ENCODE measurements at regions not wholly inside any gene's neighbourhood (a gene's known extent, or its start where the extent isn't known, plus 50 kb on each side); places are given as distances from the start of the nearest gene placed in this dataset.

GRCh38 chr12:31207799-31208465 is 118.0 kb downstream of the SINHCAF start:
- DNase-seq, result no peak
- Histone ChIP-seq H2AFZ (ENCODE audit: low read depth) (no peak overlapping the region), H3K9me3 (no peaks in the 10 kb centered on the region), H3F3A (replicated peaks; ENCODE audit: insufficient read depth) (no peaks in the 10 kb centered on the region), H3K9me2 (no peaks in the 10 kb centered on the region), H3K27ac (ENCODE audit: low read depth in 2 of 2, low read length in 1 of 2) (no peak overlapping the region), H3K27me3 (ENCODE audit: insufficient read depth) (no peaks in the 10 kb centered on the region), H3K4me2 (no peak overlapping the region), H3K4me1 (ENCODE audit: control insufficient read depth in 1 of 2, insufficient read depth in 2 of 2, low read depth in 1 of 2, low read length in 1 of 2) (0 out of 4 replicates have a peak, but pooled peaks cover 0 to 4% of the 10 kb centered on the region in 2 experiments), H3K9ac (no peak overlapping the region), H3K4me3 (ENCODE audit: low read depth in 2 of 2, low read length in 1 of 2) (no peak overlapping the region), H4K20me1 (ENCODE audit: insufficient read depth) (no peaks in the 10 kb centered on the region), H3K79me2 (ENCODE audit: insufficient read depth) (no peaks in the 10 kb centered on the region), H3K36me3 (replicated peaks in 1 of 2; ENCODE audit: control insufficient read depth in 1 of 2, insufficient read depth in 2 of 2, low read length in 1 of 2) (no peaks in the 10 kb centered on the region)
- ChIA-PET CTCF (interaction anchor here (0.9 to 1.0 kb wide), 2 partner anchors 11 to 30 kb away, joined by 3 read pairs; no protein-coding TSS in a partner anchor), POLR2A (no interaction called here)
- TF ChIP-seq TCF12 (IDR thresholded peaks at IDR 0.05), result no peak
- no peak for TF ChIP-seq EZH2phosphoT487 (IDR thresholded peaks at IDR 0.05; ENCODE audit: borderline replicate concordance, low read depth)
- no peak for TF ChIP-seq RCOR1 (IDR thresholded peaks at IDR 0.05; ENCODE audit: low read length)
- TF ChIP-seq RAD21 (IDR thresholded peaks at IDR 0.05; ENCODE audit: low read length), result no peak
- TF ChIP-seq ZBTB33 (IDR thresholded peaks at IDR 0.05; ENCODE audit: borderline replicate concordance, low read depth), result no peak
- TF ChIP-seq FOXM1 (IDR thresholded peaks at IDR 0.05; ENCODE audit: low read depth), result no peak
- TF ChIP-seq USF2 (IDR thresholded peaks at IDR 0.05; ENCODE audit: borderline replicate concordance, low read depth, low read length), result no peak
- 77% methylated on average over 3 of the region's 3 CpGs for WGBS (ENCODE audit: low lambda C conversion rate)

GRCh38 chr12:31210104-31210503 is 115.8 kb downstream of the SINHCAF start:
- DNase-seq, result no peak
- Histone ChIP-seq H3K9me3 (no peaks in the 10 kb centered on the region), H3K27ac (ENCODE audit: low read depth in 2 of 2, low read length in 1 of 2) (no peak overlapping the region), H3K27me3 (ENCODE audit: insufficient read depth) (no peaks in the 10 kb centered on the region), H3K4me1 (ENCODE audit: control insufficient read depth in 1 of 2, insufficient read depth in 2 of 2, low read depth in 1 of 2, low read length in 1 of 2) (0 out of 4 replicates have a peak, but pooled peaks cover 0 to 2% of the 10 kb centered on the region in 2 experiments), H3K4me3 (ENCODE audit: low read depth in 2 of 2, low read length in 1 of 2) (no peak overlapping the region), H3K9ac (no peak overlapping the region), H2AFZ (ENCODE audit: low read depth) (no peak overlapping the region), H3K36me3 (replicated peaks in 1 of 2; ENCODE audit: control insufficient read depth in 1 of 2, insufficient read depth in 2 of 2, low read length in 1 of 2) (no peaks in the 10 kb centered on the region), H3K9me2 (no peaks in the 10 kb centered on the region), H3F3A (replicated peaks; ENCODE audit: insufficient read depth) (no peaks in the 10 kb centered on the region), H3K4me2 (no peak overlapping the region), H4K20me1 (ENCODE audit: insufficient read depth) (no peaks in the 10 kb centered on the region), H3K79me2 (ENCODE audit: insufficient read depth) (no peaks in the 10 kb centered on the region)
- ChIA-PET CTCF (interaction anchor here (2.1 kb wide), 1 partner anchor 29 kb away, joined by 9 read pairs; no protein-coding TSS in a partner anchor), POLR2A (no interaction called here)
- TF ChIP-seq SMC3 (IDR thresholded peaks at IDR 0.05; ENCODE audit: low read depth, low read length), result no peak
- 98% methylated on average over 3 of the region's 3 CpGs for WGBS (ENCODE audit: low lambda C conversion rate)
